ENCODE measurements at regions not wholly inside any gene's neighbourhood (a gene's known extent, or its start where the extent isn't known, plus 50 kb on each side); places are given as distances from the start of the nearest gene placed in this dataset.
"Not testable (repeated sequence)": the region's sequence is repeated elsewhere in the genome, so short reads cannot be mapped to it uniquely, and the experiment has no call there.

DNA sequence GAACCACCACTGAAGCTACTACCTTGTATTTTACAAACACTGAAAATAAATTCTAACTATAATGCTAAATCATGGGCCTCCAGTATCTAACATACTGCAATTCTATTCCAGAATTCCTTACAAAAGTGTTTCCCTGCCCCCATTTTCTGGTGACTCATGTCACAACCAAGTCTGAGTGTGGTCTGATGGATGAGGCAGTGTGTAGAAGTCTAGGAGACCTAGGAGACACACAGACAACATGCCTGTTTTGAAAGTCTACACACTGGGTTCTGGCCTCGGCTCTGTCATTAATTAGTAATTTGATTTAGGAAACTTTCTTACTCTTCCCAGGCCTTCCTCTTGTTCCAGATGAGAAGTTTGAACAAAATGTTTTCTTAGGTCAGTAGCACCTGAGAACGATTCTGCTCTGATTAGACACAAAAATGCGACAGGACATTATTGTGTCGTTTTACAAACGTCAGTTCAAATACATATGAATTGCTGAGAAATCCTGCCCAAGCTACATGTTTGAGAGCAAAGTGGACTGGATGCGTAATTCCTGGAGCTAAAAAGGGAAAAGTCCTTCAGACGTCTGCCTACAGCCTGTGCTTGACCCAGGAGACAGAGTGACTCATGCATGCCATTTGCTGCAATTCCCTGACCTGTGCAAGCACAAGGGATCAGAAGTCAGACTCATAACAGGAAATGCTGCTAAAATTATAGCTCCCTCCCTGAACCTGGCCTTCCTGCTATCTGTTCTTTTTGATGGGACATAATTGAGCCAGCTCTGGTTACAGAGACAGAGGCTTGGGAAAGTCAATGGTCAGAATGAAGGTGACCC, 494.4 kb downstream of the SOX11 start:
- no peak for TF ChIP-seq CEBPB (IDR thresholded peaks at IDR 0.05; ENCODE audit: low read depth)
- H3K4me2 ChIP-seq (ENCODE audit: low read length) = no peak overlapping the region
- H3K9me2 ChIP-seq (ENCODE audit: insufficient read depth) = no peaks in the 10 kb centered on the region
- BruUV-seq (replicated peaks) = no TSS peak
- intact Hi-C loops (cut with micrococcal nuclease) = no loop called here
- H3K4me1 ChIP-seq (ENCODE audit: control insufficient read depth in 1 of 2, insufficient read depth in 2 of 2, low read length in 2 of 2) = no peaks in the 10 kb centered on the region
- POLR2A ChIA-PET = no interaction called here
- DNase-seq (ENCODE audit: low read depth, low spot score) (no peak), ATAC-seq (no peak)
- no peaks in the 10 kb centered on the region for H4K20me1 ChIP-seq (ENCODE audit: insufficient read depth)
- H3K79me2 ChIP-seq (ENCODE audit: insufficient read depth, low read length) = no peaks in the 10 kb centered on the region
- H3K9ac ChIP-seq (ENCODE audit: low read length) = no peak overlapping the region
- H3K4me3 ChIP-seq (replicated peaks in 1 of 2; ENCODE audit: low read depth in 1 of 2, low read length in 2 of 2) = no peak overlapping the region
- no peaks in the 10 kb centered on the region for H3K27me3 ChIP-seq (ENCODE audit: insufficient read depth, low read length)
- H2AFZ ChIP-seq (ENCODE audit: low read depth, low read length, poor library complexity, severe bottlenecking) = no peak overlapping the region
- CTCF ChIA-PET = no interaction called here
- RAD21 ChIA-PET (ENCODE audit: low non-redundant PET in 1 of 2, low total read pairs in 2 of 2, uncharacterized antibody in 2 of 2, unreplicated experiment in 2 of 2) = no interaction called here
- no peak overlapping the region for H3K27ac ChIP-seq (ENCODE audit: low read depth, low read length)
- H3K9me3 ChIP-seq (ENCODE audit: control insufficient read depth in 1 of 2, insufficient read depth in 1 of 2, low read depth in 1 of 2, low read length in 2 of 2) = peaks cover 0 to 25% of the 10 kb centered on the region in 2 experiments; a peak in 2 of 4 replicates
- H3K36me3 ChIP-seq (ENCODE audit: control insufficient read depth in 1 of 2, insufficient read depth in 2 of 2, low read length in 2 of 2) = no peaks in the 10 kb centered on the region

GRCh38 chr2:6196449-6196848, 504.3 kb downstream of the SOX11 start:
- no peak for DNase-seq (ENCODE audit: low read depth, low spot score)
- H3K27me3 ChIP-seq (ENCODE audit: insufficient read depth, low read length) = no peaks in the 10 kb centered on the region

DNA sequence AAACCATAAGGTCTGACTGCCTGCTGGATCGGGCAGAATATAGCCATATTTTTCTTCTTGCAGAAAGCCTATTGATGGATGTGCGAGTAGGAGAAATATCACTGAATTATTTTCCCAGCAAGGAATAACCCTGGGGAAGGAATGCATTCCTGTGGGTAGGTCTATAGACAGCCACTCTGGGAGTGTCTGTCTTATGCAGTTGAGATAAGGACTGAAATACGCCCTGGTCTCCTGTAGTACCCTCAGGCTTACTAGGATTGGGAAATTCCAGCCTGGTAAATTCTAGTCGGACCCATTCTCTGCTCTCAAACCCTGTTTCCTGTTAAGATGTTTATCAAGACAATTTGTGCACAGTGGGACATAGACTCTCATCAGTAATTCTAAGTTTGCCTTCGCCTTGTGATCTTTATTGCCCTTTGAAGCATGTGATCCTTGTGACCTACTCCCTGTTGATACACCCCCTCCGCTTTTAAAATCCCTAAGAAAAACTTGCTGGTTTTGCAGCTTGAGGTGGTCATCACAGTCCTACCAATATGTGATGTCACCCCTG, 506.3 kb downstream of the SOX11 start:
- H3K9ac ChIP-seq (ENCODE audit: low read length); H4K20me1 ChIP-seq (ENCODE audit: insufficient read depth); H2AFZ ChIP-seq (ENCODE audit: low read depth, low read length, poor library complexity, severe bottlenecking); H3K79me2 ChIP-seq (ENCODE audit: insufficient read depth, low read length); intact Hi-C loops (cut with micrococcal nuclease); H3K4me1 ChIP-seq (ENCODE audit: control insufficient read depth in 1 of 2, insufficient read depth in 2 of 2, low read length in 2 of 2); H3K27ac ChIP-seq (ENCODE audit: low read depth, low read length); H3K4me2 ChIP-seq (ENCODE audit: low read length); H3K27me3 ChIP-seq (ENCODE audit: insufficient read depth, low read length); ATAC-seq; CTCF ChIA-PET; POLR2A ChIA-PET; DNase-seq (ENCODE audit: low read depth, low spot score); H3K4me3 ChIP-seq (replicated peaks in 1 of 2; ENCODE audit: low read depth in 1 of 2, low read length in 2 of 2); BruUV-seq (replicated peaks); H3K36me3 ChIP-seq (ENCODE audit: control insufficient read depth in 1 of 2, insufficient read depth in 2 of 2, low read length in 2 of 2); RAD21 ChIA-PET (ENCODE audit: low non-redundant PET in 1 of 2, low total read pairs in 2 of 2, uncharacterized antibody in 2 of 2, unreplicated experiment in 2 of 2); H3K9me2 ChIP-seq (ENCODE audit: insufficient read depth): not testable (repeated sequence)
- H3K9me3 ChIP-seq (ENCODE audit: control insufficient read depth in 1 of 2, insufficient read depth in 1 of 2, low read depth in 1 of 2, low read length in 2 of 2) = peaks cover 6 to 15% of the 10 kb centered on the region in 2 experiments; a peak in 2 of 4 replicates

More at GRCh38 chr2:6196449-6196848, 504.3 kb downstream of the SOX11 start:
- Histone ChIP-seq H3K36me3 (ENCODE audit: control insufficient read depth in 1 of 2, insufficient read depth in 2 of 2, low read length in 2 of 2) (no peaks in the 10 kb centered on the region), H4K20me1 (ENCODE audit: insufficient read depth) (no peaks in the 10 kb centered on the region), H2AFZ (ENCODE audit: low read depth, low read length, poor library complexity, severe bottlenecking) (no peak overlapping the region), H3K27ac (ENCODE audit: low read depth, low read length) (no peak overlapping the region), H3K4me2 (ENCODE audit: low read length) (no peak overlapping the region), H3K4me1 (ENCODE audit: control insufficient read depth in 1 of 2, insufficient read depth in 2 of 2, low read length in 2 of 2) (no peaks in the 10 kb centered on the region), H3K9ac (ENCODE audit: low read length) (no peak overlapping the region), H3K9me2 (ENCODE audit: insufficient read depth) (no peaks in the 10 kb centered on the region), H3K79me2 (ENCODE audit: insufficient read depth, low read length) (no peaks in the 10 kb centered on the region), H3K4me3 (replicated peaks in 1 of 2; ENCODE audit: low read depth in 1 of 2, low read length in 2 of 2) (no peak overlapping the region), H3K9me3 (ENCODE audit: control insufficient read depth in 1 of 2, insufficient read depth in 1 of 2, low read depth in 1 of 2, low read length in 2 of 2) (peaks cover 5 to 11% of the 10 kb centered on the region in 2 experiments; a peak in 2 of 4 replicates)
- POLR2A ChIA-PET = no interaction called here
- no peak for TF ChIP-seq SIN3A (IDR thresholded peaks at IDR 0.05; ENCODE audit: low read depth)
- TF ChIP-seq POLR2A (IDR thresholded peaks at IDR 0.05; ENCODE audit: borderline replicate concordance, extremely low read depth, insufficient read depth, insufficient read length) = no peak
- TF ChIP-seq, protein P1, sequence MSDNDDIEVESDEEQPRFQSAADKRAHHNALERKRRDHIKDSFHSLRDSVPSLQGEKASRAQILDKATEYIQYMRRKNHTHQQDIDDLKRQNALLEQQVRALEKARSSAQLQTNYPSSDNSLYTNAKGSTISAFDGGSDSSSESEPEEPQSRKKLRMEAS (IDR thresholded peaks at IDR 0.05) = no peak
- TF ChIP-seq ATF3 (IDR thresholded peaks at IDR 0.05) = no peak
- no peak for TF ChIP-seq ZNF274 (IDR thresholded peaks at IDR 0.05; ENCODE audit: low read depth, low read length)
- TF ChIP-seq ZFX (IDR thresholded peaks at IDR 0.05) = no peak
- ATAC-seq = no peak
- no TSS peak for BruUV-seq (replicated peaks)
- RAD21 ChIA-PET (ENCODE audit: low non-redundant PET in 1 of 2, low total read pairs in 2 of 2, uncharacterized antibody in 2 of 2, unreplicated experiment in 2 of 2) = no interaction called here
- CTCF ChIA-PET = no interaction called here
- intact Hi-C loops (cut with micrococcal nuclease) = no loop called here

All from HCT116 (cell line).